GM12878 (cell line): ENCODE measurements at regions not wholly inside any gene's neighbourhood (a gene's known extent, or its start where the extent isn't known, plus 50 kb on each side); places are given as distances from the start of the nearest gene placed in this dataset.

Experiments
- CBX5 ChIP-seq: sonication (generic); IDR thresholded peaks from 2 replicates; pipeline ENCODE4 v1.6.1; 2016; ENCODE audit warnings: low read depth, moderate library complexity, mild to moderate bottlenecking, inconsistent platforms
- CEBPB ChIP-seq, 2 experiments: fragments of 150-350 bp in 1 of 2; IDR thresholded peaks; 2 replicates each; pipeline ENCODE4 v1.6.1; 2012 to 2014; ENCODE audit warnings: low read depth in 2 of 2, low read length in 2 of 2, borderline replicate concordance in 1 of 2, inconsistent platforms in 1 of 2
- NFYB ChIP-seq: IDR thresholded peaks from 2 replicates; pipeline ENCODE4 v1.6.1; 2011; ENCODE audit warnings: low read depth, mild to moderate bottlenecking, low read length, improper control_type of control experiment, moderate library complexity; ENCODE audit not compliant: insufficient read depth
- POLR2AphosphoS5 ChIP-seq: IDR thresholded peaks from 2 replicates; pipeline ENCODE4 v1.6.1; 2011; ENCODE audit warnings: mild to moderate bottlenecking, low read length, inconsistent platforms
- RAD21 ChIP-seq: IDR thresholded peaks from 2 replicates; pipeline ENCODE4 v1.6.1; 2011; ENCODE audit warnings: mild to moderate bottlenecking, low read depth, low read length, moderate library complexity; ENCODE audit not compliant: insufficient read depth
- RCOR1 ChIP-seq: conservative IDR thresholded peaks from 2 replicates; pipeline ENCODE4 v1.6.1; 2012; ENCODE audit warnings: low read depth, low read length, improper control_type of control experiment
- RFX5 ChIP-seq: IDR thresholded peaks from 2 replicates; pipeline ENCODE4 v1.6.1; 2011; ENCODE audit warnings: low read depth, low read length, improper control_type of control experiment
- YBX1 ChIP-seq: fragments of 450-650 bp; IDR thresholded peaks from 2 replicates; pipeline ENCODE4 v1.6.1; 2016; ENCODE audit warnings: antibody characterized with exemption
- TF ChIP-seq, protein P1 (sequence below): IDR thresholded peaks from 2 replicates; pipeline ENCODE4 v1.6.1; 2012; ENCODE audit warnings: low read depth, low read length, improper control_type of control experiment
- TF ChIP-seq, protein P2 (sequence below): IDR thresholded peaks from 2 replicates; pipeline ENCODE4 v1.6.1; 2011; ENCODE audit warnings: mild to moderate bottlenecking, low read depth, low read length, moderate library complexity; ENCODE audit not compliant: insufficient replicate concordance
- TF ChIP-seq, protein P3 (sequence below): IDR thresholded peaks from 2 replicates; pipeline ENCODE4 v1.6.1; 2011; ENCODE audit warnings: low read depth, mild to moderate bottlenecking, low read length, moderate library complexity, borderline replicate concordance; ENCODE audit errors: extremely low read depth

DNA sequence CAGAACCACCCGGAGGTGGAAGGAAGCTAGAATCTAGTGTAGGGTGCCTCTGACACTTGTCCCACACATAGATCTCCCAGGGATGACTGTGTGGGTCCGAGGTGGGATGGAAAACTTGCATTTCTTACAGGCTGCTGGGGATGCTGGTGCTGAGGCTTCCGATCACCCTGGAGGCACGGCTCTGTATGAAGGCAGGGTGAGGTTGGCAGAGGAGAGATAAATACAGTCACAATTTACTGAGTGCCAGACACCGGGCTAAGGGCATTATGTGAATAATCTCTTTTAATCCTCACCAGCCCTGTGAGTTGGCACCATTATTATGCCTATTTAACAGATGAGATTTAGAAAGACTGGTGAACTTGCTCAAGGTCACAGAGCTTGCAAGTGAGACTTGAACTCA is 250.2 kb upstream of the RREB1 start:
- TF ChIP-seq CEBPB (IDR thresholded peaks at IDR 0.05; ENCODE audit: borderline replicate concordance in 1 of 2, low read depth in 2 of 2, low read length in 2 of 2) (no peak), RFX5 (no peak), YBX1 (no peak), POLR2AphosphoS5 (no peak), RAD21 (no peak), RCOR1 (no peak), CBX5 (no peak), NFYB (no peak)
- TF ChIP-seq, protein P1, sequence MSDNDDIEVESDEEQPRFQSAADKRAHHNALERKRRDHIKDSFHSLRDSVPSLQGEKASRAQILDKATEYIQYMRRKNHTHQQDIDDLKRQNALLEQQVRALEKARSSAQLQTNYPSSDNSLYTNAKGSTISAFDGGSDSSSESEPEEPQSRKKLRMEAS: no peak
- TF ChIP-seq, protein P2, sequence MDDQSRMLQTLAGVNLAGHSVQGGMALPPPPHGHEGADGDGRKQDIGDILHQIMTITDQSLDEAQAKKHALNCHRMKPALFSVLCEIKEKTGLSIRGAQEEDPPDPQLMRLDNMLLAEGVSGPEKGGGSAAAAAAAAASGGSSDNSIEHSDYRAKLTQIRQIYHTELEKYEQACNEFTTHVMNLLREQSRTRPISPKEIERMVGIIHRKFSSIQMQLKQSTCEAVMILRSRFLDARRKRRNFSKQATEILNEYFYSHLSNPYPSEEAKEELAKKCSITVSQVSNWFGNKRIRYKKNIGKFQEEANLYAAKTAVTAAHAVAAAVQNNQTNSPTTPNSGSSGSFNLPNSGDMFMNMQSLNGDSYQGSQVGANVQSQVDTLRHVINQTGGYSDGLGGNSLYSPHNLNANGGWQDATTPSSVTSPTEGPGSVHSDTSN: no peak
- TF ChIP-seq, protein P3, sequence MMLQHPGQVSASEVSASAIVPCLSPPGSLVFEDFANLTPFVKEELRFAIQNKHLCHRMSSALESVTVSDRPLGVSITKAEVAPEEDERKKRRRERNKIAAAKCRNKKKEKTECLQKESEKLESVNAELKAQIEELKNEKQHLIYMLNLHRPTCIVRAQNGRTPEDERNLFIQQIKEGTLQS: no peak
